Uterus (tissue), 3 donors: ENCODE measurements at regions not wholly inside any gene's neighbourhood (a gene's known extent, or its start where the extent isn't known, plus 50 kb on each side); places are given as distances from the start of the nearest gene placed in this dataset.
"Not testable (repeated sequence)": the region's sequence is repeated elsewhere in the genome, so short reads cannot be mapped to it uniquely, and the experiment has no call there.

ENCODE experiments used
- DNase-seq, 2 donors: peaks; one replicate each; pipeline ENCODE4 v3.0.0-alpha.2; 2019 to 2020
- H3K27ac ChIP-seq, 2 donors: fragments of 200-600 bp; sonication (generic); 1 replicate in 1 of 2; 2 replicates in 1 of 2; pipeline ENCODE4 v1.5.1; 2016 to 2018
- H3K27me3 ChIP-seq, 2 donors: fragments of 200-600 bp; sonication (generic); one replicate each; pipeline ENCODE4 v1.5.1; 2018 to 2019; ENCODE audit warnings: control low read depth in 1 of 2
- H3K36me3 ChIP-seq, 2 donors: fragments of 200-600 bp; sonication (generic); one replicate each; pipeline ENCODE4 v1.5.1; 2019; ENCODE audit warnings: control low read depth in 1 of 2
- H3K4me1 ChIP-seq, 2 donors: fragments of 200-600 bp; sonication (generic); one replicate each; pipeline ENCODE4 v1.5.1; 2018 to 2019; ENCODE audit warnings: control low read depth in 1 of 2
- H3K4me3 ChIP-seq, 2 donors: fragments of 200-600 bp; sonication (generic); 1 replicate in 1 of 2; 2 replicates in 1 of 2; pipeline ENCODE4 v1.5.1; 2018 to 2019; ENCODE audit warnings: mild to moderate bottlenecking in 1 of 2
- H3K9me3 ChIP-seq, 2 donors: fragments of 200-600 bp; sonication (generic); one replicate each; pipeline ENCODE4 v1.5.1; 2019; ENCODE audit warnings: control low read depth in 1 of 2
- CTCF ChIP-seq, 4 experiments: fragments of 200-600 bp in 2 of 4; fragments of 450-650 bp in 2 of 4; sonication (generic) in 2 of 4; IDR thresholded peaks; one replicate each; pipeline ENCODE4 v1.5.1; 2016 to 2019; ENCODE audit warnings: antibody characterized with exemption in 4 of 4, mild to moderate bottlenecking in 2 of 4, moderate library complexity in 1 of 4
- POLR2A ChIP-seq, 2 donors: fragments of 450-650 bp; IDR thresholded peaks; one replicate each; pipeline ENCODE4 v1.6.1; 2016; ENCODE audit warnings: antibody characterized with exemption in 2 of 2, mild to moderate bottlenecking in 1 of 2, moderate library complexity in 1 of 2
- intact Hi-C: fragments of 100-400 bp; cut with DNase I; formaldehyde crosslinking; loops from one replicate; pipeline ENCODE4 v1.15.1; 2023; ENCODE audit warnings: low total_unique reads
- donor health status: DM: yes; HTN: yes; CAD: no.

GRCh38 chr13:28607187-28607955 is 51.6 kb upstream of the POMP start:
- intact Hi-C loops, result no loop called here
- Histone ChIP-seq H3K27ac (no peak overlapping the region), H3K9me3 (no peaks in the 10 kb centered on the region), H3K4me3 (no peak overlapping the region), H3K4me1 (no peaks in the 10 kb centered on the region), H3K27me3 (no peaks in the 10 kb centered on the region), H3K36me3 (no peaks in the 10 kb centered on the region)
- no peak for TF ChIP-seq POLR2A (IDR thresholded peaks at IDR 0.05)
- TF ChIP-seq CTCF (IDR thresholded peaks at IDR 0.05), result no peak
- DNase-seq, result no peak

- intact Hi-C loops, result no loop called here
- Histone ChIP-seq H3K36me3 (no peaks in the 10 kb centered on the region), H3K4me1 (no peaks in the 10 kb centered on the region), H3K9me3 (no peaks in the 10 kb centered on the region), H3K27ac (no peak overlapping the region), H3K27me3 (no peaks in the 10 kb centered on the region), H3K4me3 (no peak overlapping the region)
- no peak for DNase-seq
- TF ChIP-seq POLR2A (IDR thresholded peaks at IDR 0.05), result no peak
- TF ChIP-seq CTCF (IDR thresholded peaks at IDR 0.05), result no peak
Observed at GRCh38 chr13:28606466-28606865, 52.5 kb upstream of the POMP start.

DNA sequence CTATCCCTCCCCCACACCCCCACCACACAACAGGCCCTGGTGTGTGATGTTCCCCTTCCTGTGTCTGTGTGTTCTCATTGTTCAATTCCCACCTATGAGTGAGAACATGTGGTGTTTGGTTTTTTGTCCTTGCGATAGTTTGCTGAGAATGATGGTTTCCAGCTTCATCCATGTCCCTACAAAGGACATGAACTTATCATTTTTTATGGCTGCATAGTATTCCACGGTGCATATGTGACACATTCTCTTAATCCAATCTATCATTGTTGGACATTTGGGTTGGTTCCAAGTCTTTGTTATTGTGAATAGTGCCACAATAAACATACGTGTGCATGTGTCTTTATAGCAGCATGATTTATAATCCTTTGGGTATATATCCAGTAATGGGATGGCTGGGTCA is 53.8 kb upstream of the POMP start:
- DNase-seq, H3K27me3 ChIP-seq, H3K27ac ChIP-seq, H3K4me1 ChIP-seq, H3K4me3 ChIP-seq, H3K36me3 ChIP-seq, H3K9me3 ChIP-seq, intact Hi-C loops: not testable (repeated sequence)

GRCh38 chr13:28603043-28603664 is 55.8 kb upstream of the POMP start:
- Histone ChIP-seq H3K27me3 (no peaks in the 10 kb centered on the region), H3K9me3 (no peaks in the 10 kb centered on the region), H3K4me3 (no peak overlapping the region), H3K36me3 (no peaks in the 10 kb centered on the region), H3K27ac (no peak overlapping the region), H3K4me1 (no peaks in the 10 kb centered on the region)
- intact Hi-C loops, result no loop called here
- TF ChIP-seq CTCF (IDR thresholded peaks at IDR 0.05), result no peak
- no peak for TF ChIP-seq POLR2A (IDR thresholded peaks at IDR 0.05)
- no peak for DNase-seq

DNA sequence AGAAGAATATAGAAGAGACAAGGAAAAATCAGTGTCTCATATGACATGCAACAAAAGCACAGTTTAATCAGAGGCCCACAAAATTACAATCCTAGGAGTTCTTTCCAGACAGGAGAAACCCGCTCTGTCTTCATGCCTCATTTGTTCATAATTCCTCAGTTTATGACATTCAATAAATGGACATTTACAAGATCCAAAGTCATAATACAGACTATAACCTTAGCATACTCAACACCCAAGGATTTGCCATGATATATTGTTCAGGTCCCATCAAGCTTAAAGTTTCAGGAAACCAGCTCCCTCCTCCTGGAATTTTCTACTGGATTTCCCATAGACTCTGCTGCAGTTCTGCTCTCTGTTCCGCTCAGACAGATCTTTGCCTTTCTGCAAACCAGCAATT is 56.4 kb upstream of the POMP start:
- intact Hi-C loops, result no loop called here
- Histone ChIP-seq H3K36me3 (no peaks in the 10 kb centered on the region), H3K4me1 (no peaks in the 10 kb centered on the region), H3K4me3 (no peak overlapping the region), H3K27me3 (no peaks in the 10 kb centered on the region), H3K9me3 (no peaks in the 10 kb centered on the region), H3K27ac (no peak overlapping the region)
- no peak for TF ChIP-seq POLR2A (IDR thresholded peaks at IDR 0.05)
- no peak for TF ChIP-seq CTCF (IDR thresholded peaks at IDR 0.05)
- no peak for DNase-seq
